ENCODE measurements at regions not wholly inside any gene's neighbourhood (a gene's known extent, or its start where the extent isn't known, plus 50 kb on each side); places are given as distances from the start of the nearest gene placed in this dataset.

DNA sequence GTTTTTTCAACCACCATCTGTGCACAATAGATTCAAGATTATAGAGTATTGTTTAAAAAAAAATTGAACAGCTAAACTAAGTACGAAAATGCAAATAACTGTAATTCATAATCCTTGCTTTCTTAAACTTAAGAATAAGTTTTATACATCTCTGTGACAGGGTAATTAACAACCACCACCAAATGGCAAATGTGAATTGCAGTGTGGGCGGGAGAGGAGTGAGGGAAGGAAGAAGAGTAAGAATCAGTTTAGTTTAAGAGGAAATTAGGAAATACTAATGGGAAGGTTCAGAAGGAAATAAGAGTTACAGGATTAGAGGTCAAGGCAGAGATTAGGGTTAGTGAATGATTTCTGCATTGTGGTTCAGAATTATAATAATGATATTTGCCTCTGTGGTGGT is 430.9 kb downstream of the SPRY1 start:
- TF ChIP-seq, protein P1, sequence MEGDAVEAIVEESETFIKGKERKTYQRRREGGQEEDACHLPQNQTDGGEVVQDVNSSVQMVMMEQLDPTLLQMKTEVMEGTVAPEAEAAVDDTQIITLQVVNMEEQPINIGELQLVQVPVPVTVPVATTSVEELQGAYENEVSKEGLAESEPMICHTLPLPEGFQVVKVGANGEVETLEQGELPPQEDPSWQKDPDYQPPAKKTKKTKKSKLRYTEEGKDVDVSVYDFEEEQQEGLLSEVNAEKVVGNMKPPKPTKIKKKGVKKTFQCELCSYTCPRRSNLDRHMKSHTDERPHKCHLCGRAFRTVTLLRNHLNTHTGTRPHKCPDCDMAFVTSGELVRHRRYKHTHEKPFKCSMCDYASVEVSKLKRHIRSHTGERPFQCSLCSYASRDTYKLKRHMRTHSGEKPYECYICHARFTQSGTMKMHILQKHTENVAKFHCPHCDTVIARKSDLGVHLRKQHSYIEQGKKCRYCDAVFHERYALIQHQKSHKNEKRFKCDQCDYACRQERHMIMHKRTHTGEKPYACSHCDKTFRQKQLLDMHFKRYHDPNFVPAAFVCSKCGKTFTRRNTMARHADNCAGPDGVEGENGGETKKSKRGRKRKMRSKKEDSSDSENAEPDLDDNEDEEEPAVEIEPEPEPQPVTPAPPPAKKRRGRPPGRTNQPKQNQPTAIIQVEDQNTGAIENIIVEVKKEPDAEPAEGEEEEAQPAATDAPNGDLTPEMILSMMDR (conservative IDR thresholded peaks at IDR 0.05; ENCODE audit: low read depth, low read length) = no peak
- Histone ChIP-seq H4K20me1 (ENCODE audit: insufficient read depth) (no peaks in the 10 kb centered on the region), H3K9ac (no peak overlapping the region), H3K27me3 (ENCODE audit: insufficient read depth, low read depth) (no peaks in the 10 kb centered on the region), H3K4me2 (no peak overlapping the region), H3K36me3 (ENCODE audit: insufficient read depth) (no peaks in the 10 kb centered on the region), H2AFZ (ENCODE audit: low read depth) (no peak overlapping the region), H3K4me3 (IDR thresholded peaks at IDR 0.05; ENCODE audit: insufficient read depth, low read depth, low read length) (no peak overlapping the region), H3K4me1 (ENCODE audit: low read depth, poor library complexity, severe bottlenecking) (no peaks in the 10 kb centered on the region), H3K79me2 (ENCODE audit: insufficient read depth, low read depth) (no peaks in the 10 kb centered on the region), H3K27ac (no peak overlapping the region)

DNA sequence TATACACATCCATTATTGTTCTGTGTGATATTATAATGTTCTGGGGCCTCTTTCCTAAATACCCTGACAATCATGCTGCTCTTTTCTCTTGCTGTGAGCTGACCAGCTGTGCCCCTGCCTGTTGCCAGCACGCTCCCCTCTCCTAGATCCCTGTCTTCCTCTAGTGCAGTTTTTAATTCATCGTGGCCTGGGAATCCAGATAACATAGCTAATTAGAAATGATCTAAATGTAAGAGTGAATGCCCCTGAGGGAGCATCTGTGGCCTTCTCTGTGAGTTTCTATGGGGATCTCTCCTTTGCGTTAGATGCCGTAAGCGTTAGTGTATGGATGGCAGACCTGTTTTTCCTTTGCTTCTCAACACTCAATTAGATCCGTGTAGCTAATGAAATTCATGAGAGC is 434.3 kb downstream of the SPRY1 start:
- Histone ChIP-seq H3K4me1 (ENCODE audit: low read depth, poor library complexity, severe bottlenecking) (peaks cover 14% of the 10 kb centered on the region), H3K4me3 (IDR thresholded peaks at IDR 0.05; ENCODE audit: insufficient read depth, low read depth, low read length) (no peak overlapping the region), H4K20me1 (ENCODE audit: insufficient read depth) (no peaks in the 10 kb centered on the region), H3K9ac (no peak overlapping the region), H3K4me2 (no peak overlapping the region), H3K27ac (no peak overlapping the region), H3K27me3 (ENCODE audit: insufficient read depth, low read depth) (no peaks in the 10 kb centered on the region), H3K36me3 (ENCODE audit: insufficient read depth) (no peaks in the 10 kb centered on the region), H2AFZ (ENCODE audit: low read depth) (no peak overlapping the region), H3K79me2 (ENCODE audit: insufficient read depth, low read depth) (no peaks in the 10 kb centered on the region)
- TF ChIP-seq, protein P1 (conservative IDR thresholded peaks at IDR 0.05; ENCODE audit: low read depth, low read length) = no peak

DNA sequence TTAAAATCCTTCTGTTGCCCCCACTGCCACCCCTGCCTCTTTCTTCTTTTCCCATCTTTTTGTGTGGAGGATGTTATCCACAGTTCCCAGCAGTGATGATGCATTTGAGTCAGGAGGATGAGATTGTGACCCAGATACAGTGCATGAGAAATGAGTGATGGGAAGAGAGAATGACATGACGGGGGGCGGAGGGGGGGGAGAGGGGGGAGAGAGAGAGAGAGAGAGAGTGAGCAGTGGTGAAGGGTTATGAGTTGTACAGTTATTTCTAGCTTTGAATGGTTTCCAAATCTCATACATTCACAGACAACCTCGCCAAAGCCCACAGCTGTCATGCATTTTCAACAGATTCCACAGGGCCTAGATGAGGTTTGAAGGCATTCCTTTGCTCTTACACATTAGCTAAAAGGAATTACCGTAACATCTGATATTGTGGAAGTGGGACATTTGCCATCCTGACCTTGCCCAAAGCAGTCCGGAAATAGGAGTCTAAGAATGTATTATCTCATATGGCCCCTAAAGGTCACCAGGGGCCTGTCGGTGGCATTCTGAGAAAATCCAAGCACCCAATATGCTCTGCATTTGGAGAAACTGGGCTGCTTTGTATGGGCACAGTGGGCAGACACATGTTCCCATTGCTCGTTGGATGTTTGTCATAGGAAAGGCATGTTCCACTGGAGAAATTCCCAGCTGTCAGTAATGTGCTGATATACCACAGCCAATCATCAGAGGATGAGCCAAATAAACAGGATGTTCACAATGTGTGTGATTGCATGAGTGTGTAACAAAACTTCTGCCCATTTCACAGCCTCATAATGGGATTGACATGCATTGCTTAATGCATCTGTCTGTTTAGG is 435.8 kb downstream of the SPRY1 start:
- no peak overlapping the region for H3K27ac ChIP-seq
- H3K27me3 ChIP-seq (ENCODE audit: insufficient read depth, low read depth) = no peaks in the 10 kb centered on the region
- H3K4me3 ChIP-seq (IDR thresholded peaks at IDR 0.05; ENCODE audit: insufficient read depth, low read depth, low read length) = no peak overlapping the region
- H3K4me1 ChIP-seq (ENCODE audit: low read depth, poor library complexity, severe bottlenecking) = peaks cover 29% of the 10 kb centered on the region
- TF ChIP-seq, protein P1 (conservative IDR thresholded peaks at IDR 0.05; ENCODE audit: low read depth, low read length) = no peak
- H3K9ac ChIP-seq = no peak overlapping the region
- H3K79me2 ChIP-seq (ENCODE audit: insufficient read depth, low read depth) = no peaks in the 10 kb centered on the region
- H2AFZ ChIP-seq (ENCODE audit: low read depth) = no peak overlapping the region
- H4K20me1 ChIP-seq (ENCODE audit: insufficient read depth) = no peaks in the 10 kb centered on the region
- no peak overlapping the region for H3K4me2 ChIP-seq
- H3K36me3 ChIP-seq (ENCODE audit: insufficient read depth) = no peaks in the 10 kb centered on the region

DNA sequence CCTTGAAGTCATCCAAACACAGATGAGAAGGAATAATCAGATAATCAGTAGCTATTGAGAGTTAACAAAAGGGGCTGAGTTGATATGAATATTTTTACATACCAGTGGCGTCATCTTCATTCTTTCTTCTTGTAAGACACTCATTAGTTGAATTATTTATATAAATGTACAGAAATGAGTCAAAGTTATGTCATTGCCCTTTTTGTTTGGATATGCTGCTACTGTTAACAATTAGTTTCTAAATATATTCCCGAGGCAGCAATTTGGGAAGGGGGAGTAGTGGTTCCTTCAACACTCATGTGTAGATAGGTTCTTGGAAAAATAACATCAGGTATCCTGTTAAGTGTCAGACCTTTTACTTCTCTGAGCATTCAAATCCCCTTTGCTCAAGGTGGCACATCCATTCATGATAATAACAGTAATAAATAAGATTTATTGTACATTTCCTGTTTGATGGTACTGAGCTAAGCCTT is 436.6 kb downstream of the SPRY1 start:
- no peaks in the 10 kb centered on the region for H3K79me2 ChIP-seq (ENCODE audit: insufficient read depth, low read depth)
- no peaks in the 10 kb centered on the region for H4K20me1 ChIP-seq (ENCODE audit: insufficient read depth)

More for the DNA sequence above, 436.6 kb downstream of the SPRY1 start:
- Histone ChIP-seq H3K4me1 (ENCODE audit: low read depth, poor library complexity, severe bottlenecking) (peaks cover 37% of the 10 kb centered on the region), H3K27me3 (ENCODE audit: insufficient read depth, low read depth) (no peaks in the 10 kb centered on the region), H3K4me3 (IDR thresholded peaks at IDR 0.05; ENCODE audit: insufficient read depth, low read depth, low read length) (no peak overlapping the region), H3K9ac (no peak overlapping the region), H3K27ac (no peak overlapping the region), H3K36me3 (ENCODE audit: insufficient read depth) (no peaks in the 10 kb centered on the region), H2AFZ (ENCODE audit: low read depth) (no peak overlapping the region), H3K4me2 (no peak overlapping the region)
- TF ChIP-seq, protein P1 (conservative IDR thresholded peaks at IDR 0.05; ENCODE audit: low read depth, low read length) = no peak

Measured in KMS-11 (cell line).